ENCODE measurements at regions not wholly inside any gene's neighbourhood (a gene's known extent, or its start where the extent isn't known, plus 50 kb on each side); places are given as distances from the start of the nearest gene placed in this dataset.
"Not testable (repeated sequence)": the region's sequence is repeated elsewhere in the genome, so short reads cannot be mapped to it uniquely, and the experiment has no call there.

DNA sequence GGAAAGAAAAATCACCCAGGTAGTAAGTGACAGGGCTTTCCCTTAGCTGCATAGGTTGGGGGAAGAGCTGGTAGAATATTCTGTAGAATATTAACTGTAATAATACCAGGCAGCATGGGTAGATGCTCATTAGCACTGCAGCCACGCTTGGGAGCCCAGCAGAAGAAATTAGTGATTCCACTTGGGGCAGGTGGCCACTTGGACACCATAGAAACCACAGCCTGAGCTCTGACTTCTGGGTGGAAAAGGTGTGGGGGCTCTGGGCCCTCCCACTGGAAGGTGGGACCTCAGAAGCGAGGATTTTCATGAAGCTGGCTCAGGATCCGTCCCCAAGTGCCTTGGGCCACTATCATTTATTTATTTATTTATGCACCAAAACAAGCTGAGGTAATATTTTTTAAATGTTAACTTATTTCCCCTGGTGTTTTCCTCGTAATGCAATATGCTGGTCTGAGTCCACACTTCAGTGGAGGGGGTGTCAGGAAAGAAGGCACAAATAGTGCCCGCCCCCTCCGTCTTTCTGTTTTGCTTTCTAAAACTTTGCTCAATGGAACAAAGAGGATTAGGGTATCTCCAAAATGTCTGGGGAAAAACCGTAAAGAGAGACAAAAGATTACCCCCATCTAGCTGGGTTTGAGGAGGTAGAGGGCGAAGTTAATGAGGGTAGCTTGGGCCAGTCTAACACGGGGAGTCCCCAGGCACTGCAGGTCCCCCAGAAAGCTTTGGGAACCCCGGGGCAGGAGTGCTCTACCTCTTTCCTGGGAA is 75.2 kb upstream of the GADD45A start:
- DNase-seq (ENCODE audit: extremely low read depth, low read depth), result no peak
- TF ChIP-seq, protein P1, sequence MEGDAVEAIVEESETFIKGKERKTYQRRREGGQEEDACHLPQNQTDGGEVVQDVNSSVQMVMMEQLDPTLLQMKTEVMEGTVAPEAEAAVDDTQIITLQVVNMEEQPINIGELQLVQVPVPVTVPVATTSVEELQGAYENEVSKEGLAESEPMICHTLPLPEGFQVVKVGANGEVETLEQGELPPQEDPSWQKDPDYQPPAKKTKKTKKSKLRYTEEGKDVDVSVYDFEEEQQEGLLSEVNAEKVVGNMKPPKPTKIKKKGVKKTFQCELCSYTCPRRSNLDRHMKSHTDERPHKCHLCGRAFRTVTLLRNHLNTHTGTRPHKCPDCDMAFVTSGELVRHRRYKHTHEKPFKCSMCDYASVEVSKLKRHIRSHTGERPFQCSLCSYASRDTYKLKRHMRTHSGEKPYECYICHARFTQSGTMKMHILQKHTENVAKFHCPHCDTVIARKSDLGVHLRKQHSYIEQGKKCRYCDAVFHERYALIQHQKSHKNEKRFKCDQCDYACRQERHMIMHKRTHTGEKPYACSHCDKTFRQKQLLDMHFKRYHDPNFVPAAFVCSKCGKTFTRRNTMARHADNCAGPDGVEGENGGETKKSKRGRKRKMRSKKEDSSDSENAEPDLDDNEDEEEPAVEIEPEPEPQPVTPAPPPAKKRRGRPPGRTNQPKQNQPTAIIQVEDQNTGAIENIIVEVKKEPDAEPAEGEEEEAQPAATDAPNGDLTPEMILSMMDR (IDR thresholded peaks at IDR 0.05; ENCODE audit: low read depth, low read length), result no peak

DNA sequence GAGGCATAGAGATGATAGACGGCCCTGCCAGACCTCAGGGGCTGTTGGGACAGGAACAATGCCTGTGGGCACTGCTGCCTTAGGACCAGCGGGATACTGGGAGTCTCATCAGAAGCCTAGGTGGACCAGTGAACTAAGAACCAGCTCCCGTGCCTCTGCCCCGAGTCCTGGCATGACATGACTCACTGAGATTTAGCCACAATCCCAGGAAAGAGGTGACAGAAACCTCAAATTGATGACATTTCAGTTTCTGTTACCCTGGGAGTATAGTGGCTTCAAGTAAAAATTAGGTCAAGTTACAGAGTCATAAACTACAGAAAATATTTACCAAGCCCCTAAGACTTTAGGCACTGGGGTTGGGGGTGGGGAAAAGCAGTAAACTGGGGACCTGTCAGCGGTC is 74.6 kb upstream of the GADD45A start:
- TF ChIP-seq, protein P1 (IDR thresholded peaks at IDR 0.05; ENCODE audit: low read depth, low read length), result no peak
- no peak for DNase-seq (ENCODE audit: extremely low read depth, low read depth)

DNA sequence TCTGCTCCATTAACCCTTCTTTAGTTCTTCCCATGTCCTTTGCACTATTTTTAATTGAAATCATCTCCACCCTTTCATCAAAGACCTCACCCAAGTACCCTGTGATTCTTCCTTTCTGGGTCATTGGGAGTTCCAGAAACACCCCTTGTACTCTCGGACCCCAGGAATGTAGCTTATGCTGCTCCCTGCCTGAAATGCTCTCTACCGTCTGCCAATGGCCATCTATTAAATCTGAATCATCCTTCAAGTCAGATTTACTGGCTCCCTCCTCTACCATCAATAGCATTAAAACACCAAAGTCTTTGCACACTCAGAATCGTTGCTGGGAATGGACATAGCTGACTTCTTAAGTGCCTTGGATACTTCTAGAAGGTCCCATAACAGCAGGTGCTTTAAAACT is 73.2 kb upstream of the GADD45A start:
- DNase-seq (ENCODE audit: extremely low read depth, low read depth), result no peak
- TF ChIP-seq, protein P1 (IDR thresholded peaks at IDR 0.05; ENCODE audit: low read depth, low read length), result no peak

DNA sequence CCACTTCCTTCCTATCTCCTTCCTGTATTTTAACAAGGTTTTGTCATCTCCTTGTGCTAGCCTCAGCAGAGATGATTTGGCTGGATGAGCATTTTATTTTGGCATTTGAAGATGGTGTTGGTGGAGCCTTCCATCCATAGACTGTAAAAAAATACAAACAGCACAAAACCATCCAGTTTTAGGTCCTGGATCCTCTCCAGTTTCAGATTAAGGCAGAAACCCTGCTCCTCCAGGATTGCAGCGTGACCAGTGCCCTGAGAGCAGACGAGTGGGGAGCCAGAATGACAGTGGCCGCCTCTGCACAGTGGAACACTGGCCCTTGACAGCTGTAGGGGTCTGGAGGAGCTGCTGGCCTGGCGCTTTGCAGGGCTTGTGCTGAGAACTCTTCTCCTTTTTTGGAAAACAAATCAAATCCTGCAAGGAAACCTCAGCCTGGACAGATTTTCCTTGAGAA is 72.2 kb upstream of the GADD45A start:
- no peak for DNase-seq (ENCODE audit: extremely low read depth, low read depth)
- TF ChIP-seq, protein P1 (IDR thresholded peaks at IDR 0.05; ENCODE audit: low read depth, low read length), result no peak

DNA sequence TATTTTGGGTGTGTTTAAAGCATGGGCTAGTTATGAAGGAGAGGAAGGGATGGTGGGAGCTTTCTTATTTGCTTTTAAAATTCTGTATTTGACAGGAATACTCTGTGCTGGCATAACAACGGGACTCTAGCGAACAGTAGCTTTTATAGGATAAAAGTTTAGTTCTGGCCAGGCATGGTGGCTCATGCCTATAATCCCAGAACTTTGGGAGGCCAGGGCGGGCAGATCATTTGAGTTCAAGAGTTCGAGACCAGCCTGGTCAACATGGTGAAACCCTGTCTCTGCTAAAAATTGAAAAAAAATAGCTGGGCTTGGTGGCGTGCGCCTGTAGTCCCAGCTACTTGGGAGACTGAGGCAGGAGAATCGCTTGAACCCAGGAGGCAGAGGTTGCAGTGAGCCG is 71.5 kb upstream of the GADD45A start:
- not testable (repeated sequence) for DNase-seq (ENCODE audit: extremely low read depth, low read depth)

DNA sequence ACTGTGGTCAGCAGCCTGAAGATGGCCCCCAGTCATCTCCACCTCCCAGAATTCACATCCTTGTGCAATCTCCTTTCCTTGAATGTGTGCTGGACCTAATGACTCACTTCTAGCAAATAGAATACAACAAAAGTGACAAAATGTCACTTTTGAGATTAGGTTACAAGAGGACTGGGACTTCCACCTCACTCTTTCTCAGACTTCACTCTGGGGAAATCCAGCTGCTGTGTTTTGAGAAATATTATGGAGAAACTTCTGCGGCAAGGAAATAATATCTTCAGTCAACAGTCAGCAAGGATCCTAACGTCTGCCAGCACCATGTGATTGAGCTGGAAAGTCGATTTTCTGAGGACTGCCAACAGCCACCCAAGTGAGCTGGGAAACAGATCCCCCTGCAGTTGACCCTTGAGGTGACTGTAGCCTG is 70.5 kb upstream of the GADD45A start:
- DNase-seq (ENCODE audit: extremely low read depth, low read depth), result no peak
- TF ChIP-seq, protein P1 (IDR thresholded peaks at IDR 0.05; ENCODE audit: low read depth, low read length), result no peak

DNA sequence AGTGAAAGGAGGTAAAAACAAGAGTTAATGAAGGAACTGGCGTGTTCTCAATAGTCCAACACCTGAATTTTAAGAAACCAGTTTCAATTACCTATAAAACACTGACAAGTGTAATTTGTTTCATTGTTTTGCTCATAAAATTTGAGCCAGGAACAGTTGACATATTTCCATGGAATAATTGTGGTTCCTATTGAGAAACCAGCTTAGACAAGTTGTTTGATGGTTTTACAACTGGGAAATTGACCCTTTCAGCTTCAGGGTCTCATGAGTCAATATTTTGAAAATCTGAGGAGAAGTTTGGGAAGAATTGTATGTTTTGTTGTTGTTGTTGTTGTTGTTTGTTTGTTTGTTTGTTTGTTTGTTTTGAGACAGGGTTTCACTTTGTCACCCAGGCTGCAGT is 69.1 kb upstream of the GADD45A start:
- DNase-seq (ENCODE audit: extremely low read depth, low read depth), result no peak
- TF ChIP-seq, protein P1 (IDR thresholded peaks at IDR 0.05; ENCODE audit: low read depth, low read length), result no peak

All from AG09319 (cell line).